Endodermal cell (in vitro differentiated cells): ENCODE measurements at regions not wholly inside any gene's neighbourhood (a gene's known extent, or its start where the extent isn't known, plus 50 kb on each side); places are given as distances from the start of the nearest gene placed in this dataset.
"Not testable (repeated sequence)": the region's sequence is repeated elsewhere in the genome, so short reads cannot be mapped to it uniquely, and the experiment has no call there.

ENCODE experiments used
- DNase-seq: peaks from one replicate; pipeline ENCODE4 v3.0.0-alpha.2; 2017
- H3K27ac ChIP-seq: 2 replicates; pipeline ENCODE4 v1.5.1; 2013; ENCODE audit warnings: mild to moderate bottlenecking, low read depth, low read length, moderate library complexity
- H3K27me3 ChIP-seq: 2 replicates; pipeline ENCODE4 v1.6.1; 2013; ENCODE audit warnings: mild to moderate bottlenecking, low read length, moderate library complexity; ENCODE audit not compliant: insufficient read depth, control insufficient read depth, poor library complexity, severe bottlenecking
- H3K36me3 ChIP-seq: 2 replicates; pipeline ENCODE4 v1.7.0; 2013; ENCODE audit warnings: mild to moderate bottlenecking, low read length, moderate library complexity; ENCODE audit not compliant: control insufficient read depth, insufficient read depth
- H3K4me1 ChIP-seq: one replicate; pipeline ENCODE4 v1.7.0; 2013; ENCODE audit warnings: low read length; ENCODE audit not compliant: control insufficient read depth, insufficient read depth
- H3K4me3 ChIP-seq: 2 replicates; pipeline ENCODE4 v1.5.1; 2013; ENCODE audit warnings: mild to moderate bottlenecking, low read length, moderate library complexity
- H3K9ac ChIP-seq: 2 replicates; pipeline ENCODE4 v1.6.1; 2013; ENCODE audit warnings: mild to moderate bottlenecking, low read length, moderate library complexity; ENCODE audit not compliant: poor library complexity, severe bottlenecking; ENCODE audit errors: extremely low read depth
- H3K9me3 ChIP-seq: 2 replicates; pipeline ENCODE4 v1.6.1; 2013; ENCODE audit warnings: mild to moderate bottlenecking, low read length, moderate library complexity; ENCODE audit not compliant: control insufficient read depth
- H3K27ac Mint-ChIP-seq: 2 replicates; pipeline ENCODE4 v1.8.0; 2020; ENCODE audit warnings: mixed read lengths
- H3K27me3 Mint-ChIP-seq: 2 replicates; pipeline ENCODE4 v1.8.0; 2021; ENCODE audit warnings: mild to moderate bottlenecking, mixed read lengths; ENCODE audit not compliant: insufficient read depth
- H3K36me3 Mint-ChIP-seq: 2 replicates; pipeline ENCODE4 v1.8.0; 2020; ENCODE audit warnings: low read depth, mixed read lengths
- H3K4me1 Mint-ChIP-seq: 2 replicates; pipeline ENCODE4 v1.8.0; 2020; ENCODE audit warnings: mixed read lengths
- H3K4me3 Mint-ChIP-seq: 2 replicates; pipeline ENCODE4 v1.8.0; 2020; ENCODE audit warnings: mild to moderate bottlenecking, moderate library complexity, mixed read lengths
- H3K9me3 Mint-ChIP-seq: 2 replicates; pipeline ENCODE4 v1.8.0; 2020; ENCODE audit warnings: mild to moderate bottlenecking, mixed read lengths
- CTCF ChIP-seq: fragments of 200-600 bp; sonication (generic); conservative IDR thresholded peaks from 2 replicates; pipeline ENCODE4 v1.5.0; 2021; ENCODE audit warnings: antibody characterized with exemption, mild to moderate bottlenecking
- WGBS, 2 experiments: methylation state at CpG; one replicate each; pipeline versions ENCODE4 v1.1.5 to v1.1.7; 2013; ENCODE audit warnings: missing lambda C conversion rate in 2 of 2, mixed read lengths in 1 of 2; ENCODE audit not compliant: insufficient coverage in 1 of 2, insufficient read length in 1 of 2; 5-methylcytosine and 5-hydroxymethylcytosine counted together

- not testable (repeated sequence) for H3K4me3 ChIP-seq, H3K4me1 Mint-ChIP-seq, H3K27ac ChIP-seq, H3K27me3 ChIP-seq, H3K27me3 Mint-ChIP-seq, H3K4me3 Mint-ChIP-seq, H3K36me3 ChIP-seq, DNase-seq, H3K9ac ChIP-seq, H3K9me3 ChIP-seq, H3K4me1 ChIP-seq, H3K27ac Mint-ChIP-seq, H3K36me3 Mint-ChIP-seq
- WGBS, 2 experiments = 95% methylated on average over 11 of the region's 26 CpGs; no CpG with 5 or more reads in 1 of the 2 experiments
- H3K9me3 Mint-ChIP-seq = peaks cover 52% of the 10 kb centered on the region
Measured at GRCh38 chrX:126641076-126641475, 88.5 kb upstream of the DCAF12L1 start.

GRCh38 chrX:126655061-126655460 is 102.4 kb upstream of the DCAF12L1 start:
- H3K27me3 ChIP-seq = no peaks in the 10 kb centered on the region
- no peak overlapping the region for H3K27ac Mint-ChIP-seq
- no peak for TF ChIP-seq CTCF
- 83 to 94% methylated on average over 1 to 2 of the region's 2 CpGs for WGBS, 2 experiments
- H3K9me3 Mint-ChIP-seq = peaks cover 12% of the 10 kb centered on the region
- no peaks in the 10 kb centered on the region for H3K36me3 ChIP-seq
- H3K4me1 ChIP-seq = no peaks in the 10 kb centered on the region
- H3K4me3 Mint-ChIP-seq = no peak overlapping the region
- H3K36me3 Mint-ChIP-seq = no peaks in the 10 kb centered on the region
- no peaks in the 10 kb centered on the region for H3K9me3 ChIP-seq
- H3K9ac ChIP-seq = no peak overlapping the region
- no peak overlapping the region for H3K4me3 ChIP-seq
- no peaks in the 10 kb centered on the region for H3K27me3 Mint-ChIP-seq
- no peak overlapping the region for H3K27ac ChIP-seq
- no peak for DNase-seq
- H3K4me1 Mint-ChIP-seq = no peaks in the 10 kb centered on the region

GRCh38 chrX:126658447-126658846 is 105.8 kb upstream of the DCAF12L1 start:
- Histone ChIP-seq H3K9ac (no peak overlapping the region), H3K4me3 (no peak overlapping the region), H3K27me3 (no peaks in the 10 kb centered on the region), H3K27ac (no peak overlapping the region), H3K4me1 (no peaks in the 10 kb centered on the region), H3K9me3 (no peaks in the 10 kb centered on the region), H3K36me3 (no peaks in the 10 kb centered on the region)
- Mint-ChIP-seq H3K4me1 (no peaks in the 10 kb centered on the region), H3K27me3 (no peaks in the 10 kb centered on the region), H3K27ac (no peak overlapping the region), H3K36me3 (no peaks in the 10 kb centered on the region), H3K4me3 (no peak overlapping the region), H3K9me3 (peaks cover 12% of the 10 kb centered on the region)
- no peak for DNase-seq
- 93% methylated on average over 3 of the region's 3 CpGs; no CpG with 5 or more reads in 1 of the 2 experiments for WGBS, 2 experiments
- no peak for TF ChIP-seq CTCF

- no peak for TF ChIP-seq CTCF
- Histone ChIP-seq H3K4me1 (no peaks in the 10 kb centered on the region), H3K9me3 (no peaks in the 10 kb centered on the region), H3K4me3 (no peak overlapping the region), H3K27me3 (no peaks in the 10 kb centered on the region), H3K27ac (no peak overlapping the region), H3K9ac (no peak overlapping the region), H3K36me3 (no peaks in the 10 kb centered on the region)
- Mint-ChIP-seq H3K36me3 (no peaks in the 10 kb centered on the region), H3K27ac (no peak overlapping the region), H3K4me1 (no peaks in the 10 kb centered on the region), H3K27me3 (no peaks in the 10 kb centered on the region), H3K9me3 (peaks cover 51% of the 10 kb centered on the region), H3K4me3 (no peak overlapping the region)
- WGBS, 2 experiments = 89% methylated on average over 4 of the region's 6 CpGs; no CpG with 5 or more reads in 1 of the 2 experiments
- DNase-seq = no peak
Measured at GRCh38 chrX:126670258-126670657, 117.6 kb upstream of the DCAF12L1 start.

GRCh38 chrX:126673366-126673765 is 120.8 kb upstream of the DCAF12L1 start:
- H3K27ac ChIP-seq, H3K9me3 ChIP-seq, DNase-seq, H3K27me3 Mint-ChIP-seq, H3K36me3 ChIP-seq, H3K27ac Mint-ChIP-seq, H3K4me1 Mint-ChIP-seq, H3K9ac ChIP-seq, H3K4me3 ChIP-seq, H3K27me3 ChIP-seq, H3K4me3 Mint-ChIP-seq, H3K4me1 ChIP-seq, H3K36me3 Mint-ChIP-seq: not testable (repeated sequence)
- 93% methylated on average over 18 of the region's 22 CpGs; no CpG with 5 or more reads in 1 of the 2 experiments for WGBS, 2 experiments
- peaks cover 69% of the 10 kb centered on the region for H3K9me3 Mint-ChIP-seq
